Mucosa of descending colon (tissue), 3 donors: ENCODE measurements at regions not wholly inside any gene's neighbourhood (a gene's known extent, or its start where the extent isn't known, plus 50 kb on each side); places are given as distances from the start of the nearest gene placed in this dataset.

Experiments used
- ATAC-seq: fragments of 200-7000 bp; cut with Tn5 transposase; one replicate; pipeline ENCODE4 v1.9.1; 2020; ENCODE audit warnings: mild to moderate bottlenecking, moderate library complexity
- DNase-seq, 3 donors: peaks; one replicate each; pipeline ENCODE4 v3.0.0-alpha.2; 2020
- H3K36me3 ChIP-seq: fragments of 200-600 bp; one replicate; pipeline ENCODE4 v1.8.0; 2021; ENCODE audit warnings: low read depth, mild to moderate bottlenecking
- H3K4me1 ChIP-seq: fragments of 200-600 bp; one replicate; pipeline ENCODE4 v1.8.0; 2021; ENCODE audit warnings: low read depth, mild to moderate bottlenecking
- H3K4me3 ChIP-seq: fragments of 200-600 bp; one replicate; pipeline ENCODE4 v1.8.0; 2021; ENCODE audit warnings: mild to moderate bottlenecking
- H3K9me3 ChIP-seq: fragments of 200-600 bp; one replicate; pipeline ENCODE4 v1.8.0; 2021; ENCODE audit warnings: mild to moderate bottlenecking
- CTCF ChIP-seq: fragments of 200-600 bp; IDR thresholded peaks from one replicate; pipeline ENCODE4 v1.8.0; 2022; ENCODE audit warnings: antibody characterized with exemption, mild to moderate bottlenecking
- intact Hi-C, 2 donors: fragments of 100-400 bp; cut with DNase I in 1 of 2; cut with micrococcal nuclease in 1 of 2; formaldehyde crosslinking; loops; one replicate each; pipeline versions ENCODE4 v1.11.0 to v1.11.1; 2022; cut with DNase I, micrococcal nuclease
- donor health status: DM: no; HTN: no; CAD: no; lungs with moderate emphysema.
- donor health status: DM: no; HTN: no; CAD: no.
- donor health status: DM: no; HTN: yes; CAD: no.

- DNase-seq (no peak), ATAC-seq (no peak)
- no peaks in the 10 kb centered on the region for H3K4me1 ChIP-seq
- no peak for TF ChIP-seq CTCF
- no peaks in the 10 kb centered on the region for H3K9me3 ChIP-seq
- no peak overlapping the region for H3K4me3 ChIP-seq
- H3K36me3 ChIP-seq: no peaks in the 10 kb centered on the region
- intact Hi-C loops: no loop called here
Measured at GRCh38 chr3:160154033-160154432, 71.2 kb upstream of the C3orf80 start.

GRCh38 chr3:160154596-160154995 is 70.6 kb upstream of the C3orf80 start:
- intact Hi-C loops: no loop called here
- Histone ChIP-seq H3K4me3 (no peak overlapping the region), H3K36me3 (no peaks in the 10 kb centered on the region), H3K9me3 (no peaks in the 10 kb centered on the region), H3K4me1 (no peaks in the 10 kb centered on the region)
- no peak for DNase-seq
- ATAC-seq: no peak
- no peak for TF ChIP-seq CTCF

- Histone ChIP-seq H3K4me3 (no peak overlapping the region), H3K36me3 (no peaks in the 10 kb centered on the region), H3K9me3 (no peaks in the 10 kb centered on the region), H3K4me1 (no peaks in the 10 kb centered on the region)
- intact Hi-C loops: no loop called here
- DNase-seq (no peak), ATAC-seq (no peak)
- no peak for TF ChIP-seq CTCF
Measured at GRCh38 chr3:160157321-160157720, 67.9 kb upstream of the C3orf80 start.

- Histone ChIP-seq H3K9me3 (no peaks in the 10 kb centered on the region), H3K4me1 (no peaks in the 10 kb centered on the region), H3K4me3 (no peak overlapping the region), H3K36me3 (no peaks in the 10 kb centered on the region)
- ATAC-seq (no peak), DNase-seq (no peak)
- intact Hi-C loops: no loop called here
- no peak for TF ChIP-seq CTCF
Measured at GRCh38 chr3:160159341-160159740, 65.9 kb upstream of the C3orf80 start.

- Histone ChIP-seq H3K4me3 (no peak overlapping the region), H3K36me3 (no peaks in the 10 kb centered on the region), H3K4me1 (no peaks in the 10 kb centered on the region), H3K9me3 (no peaks in the 10 kb centered on the region)
- DNase-seq (no peak), ATAC-seq (no peak)
- TF ChIP-seq CTCF: no peak
- intact Hi-C loops: loop anchor here (5.0 to 10.0 kb wide), 2 partner anchors 182 to 185 kb away; no protein-coding TSS in a partner anchor
Measured at GRCh38 chr3:160159806-160160205, 65.4 kb upstream of the C3orf80 start.

GRCh38 chr3:160161921-160162320 is 63.3 kb upstream of the C3orf80 start:
- H3K9me3 ChIP-seq: no peaks in the 10 kb centered on the region
- no peak for TF ChIP-seq CTCF
- DNase-seq: no peak
- H3K4me3 ChIP-seq: no peak overlapping the region
- H3K36me3 ChIP-seq: no peaks in the 10 kb centered on the region
- no peak for ATAC-seq
- H3K4me1 ChIP-seq: no peaks in the 10 kb centered on the region
- intact Hi-C loops: loop anchor here (5.0 to 10.0 kb wide), 2 partner anchors 180 to 183 kb away; no protein-coding TSS in a partner anchor
